ENCODE measurements at regions not wholly inside any gene's neighbourhood (a gene's known extent, or its start where the extent isn't known, plus 50 kb on each side); places are given as distances from the start of the nearest gene placed in this dataset.

- no peaks in the 10 kb centered on the region for H3K27me3 ChIP-seq (ENCODE audit: control insufficient read depth, insufficient read depth, low read length)
- no peak for DNase-seq (ENCODE audit: low read depth, low spot score)
- no CpG with 5 or more reads among the region's 5 CpGs for WGBS (ENCODE audit: insufficient coverage, insufficient read length)
- H3K36me3 ChIP-seq (ENCODE audit: control insufficient read depth, insufficient read depth, low read length): no peaks in the 10 kb centered on the region
- no peaks in the 10 kb centered on the region for H3K9me3 ChIP-seq (ENCODE audit: control insufficient read depth, insufficient read depth, low read length)
- no peak overlapping the region for H3K4me3 ChIP-seq (ENCODE audit: low read length)
- H3K27ac ChIP-seq (ENCODE audit: low read length): no peak overlapping the region
- no peaks in the 10 kb centered on the region; the same call in 1 of the 2 replicates for H3K4me1 ChIP-seq (ENCODE audit: control insufficient read depth, insufficient read depth, low read length)
Observed at GRCh38 chr7:106465704-106466468, 181.1 kb upstream of the NAMPT start.

GRCh38 chr7:106464651-106465050, 179.9 kb upstream of the NAMPT start:
- Histone ChIP-seq H3K9me3 (ENCODE audit: control insufficient read depth, insufficient read depth, low read length) (no peaks in the 10 kb centered on the region), H3K36me3 (ENCODE audit: control insufficient read depth, insufficient read depth, low read length) (no peaks in the 10 kb centered on the region), H3K4me1 (ENCODE audit: control insufficient read depth, insufficient read depth, low read length) (no peaks in the 10 kb centered on the region; the same call in 1 of the 2 replicates), H3K27me3 (ENCODE audit: control insufficient read depth, insufficient read depth, low read length) (no peaks in the 10 kb centered on the region), H3K4me3 (ENCODE audit: low read length) (no peak overlapping the region), H3K27ac (ENCODE audit: low read length) (no peak overlapping the region)
- no peak for DNase-seq (ENCODE audit: low read depth, low spot score)
- WGBS (ENCODE audit: insufficient coverage, insufficient read length): no CpG with 5 or more reads among the region's 2 CpGs

- no CpG with 5 or more reads among the region's 2 CpGs for WGBS (ENCODE audit: insufficient coverage, insufficient read length)
- Histone ChIP-seq H3K4me3 (ENCODE audit: low read length) (no peak overlapping the region), H3K36me3 (ENCODE audit: control insufficient read depth, insufficient read depth, low read length) (no peaks in the 10 kb centered on the region), H3K9me3 (ENCODE audit: control insufficient read depth, insufficient read depth, low read length) (no peaks in the 10 kb centered on the region), H3K27ac (ENCODE audit: low read length) (no peak overlapping the region), H3K27me3 (ENCODE audit: control insufficient read depth, insufficient read depth, low read length) (no peaks in the 10 kb centered on the region), H3K4me1 (ENCODE audit: control insufficient read depth, insufficient read depth, low read length) (no peaks in the 10 kb centered on the region; the same call in 1 of the 2 replicates)
- DNase-seq (ENCODE audit: low read depth, low spot score): no peak
Observed at GRCh38 chr7:106463851-106464611, 179.2 kb upstream of the NAMPT start.

- Histone ChIP-seq H3K9me3 (ENCODE audit: control insufficient read depth, insufficient read depth, low read length) (no peaks in the 10 kb centered on the region), H3K4me3 (ENCODE audit: low read length) (no peak overlapping the region), H3K36me3 (ENCODE audit: control insufficient read depth, insufficient read depth, low read length) (no peaks in the 10 kb centered on the region), H3K27ac (ENCODE audit: low read length) (no peak overlapping the region), H3K4me1 (ENCODE audit: control insufficient read depth, insufficient read depth, low read length) (no peaks in the 10 kb centered on the region; the same call in 1 of the 2 replicates), H3K27me3 (ENCODE audit: control insufficient read depth, insufficient read depth, low read length) (no peaks in the 10 kb centered on the region)
- no peak for DNase-seq (ENCODE audit: low read depth, low spot score)
- WGBS (ENCODE audit: insufficient coverage, insufficient read length): no CpG with 5 or more reads among the region's 3 CpGs
Observed at GRCh38 chr7:106462914-106463482, 178.2 kb upstream of the NAMPT start.

- Histone ChIP-seq H3K27me3 (ENCODE audit: control insufficient read depth, insufficient read depth, low read length) (no peaks in the 10 kb centered on the region), H3K36me3 (ENCODE audit: control insufficient read depth, insufficient read depth, low read length) (no peaks in the 10 kb centered on the region), H3K4me3 (ENCODE audit: low read length) (no peak overlapping the region), H3K9me3 (ENCODE audit: control insufficient read depth, insufficient read depth, low read length) (no peaks in the 10 kb centered on the region), H3K4me1 (ENCODE audit: control insufficient read depth, insufficient read depth, low read length) (no peaks in the 10 kb centered on the region; the same call in 1 of the 2 replicates), H3K27ac (ENCODE audit: low read length) (no peak overlapping the region)
- DNase-seq (ENCODE audit: low read depth, low spot score): no peak
- WGBS (ENCODE audit: insufficient coverage, insufficient read length): no CpG with 5 or more reads among the region's 4 CpGs
Observed at GRCh38 chr7:106462365-106462859, 177.6 kb upstream of the NAMPT start.

GRCh38 chr7:106460792-106461254, 176.0 kb upstream of the NAMPT start:
- no peak overlapping the region for H3K4me3 ChIP-seq (ENCODE audit: low read length)
- no peak for DNase-seq (ENCODE audit: low read depth, low spot score)
- no peak overlapping the region for H3K27ac ChIP-seq (ENCODE audit: low read length)
- no peaks in the 10 kb centered on the region; the same call in 1 of the 2 replicates for H3K4me1 ChIP-seq (ENCODE audit: control insufficient read depth, insufficient read depth, low read length)
- H3K36me3 ChIP-seq (ENCODE audit: control insufficient read depth, insufficient read depth, low read length): no peaks in the 10 kb centered on the region
- WGBS (ENCODE audit: insufficient coverage, insufficient read length): no CpG with 5 or more reads among the region's 6 CpGs
- no peaks in the 10 kb centered on the region for H3K9me3 ChIP-seq (ENCODE audit: control insufficient read depth, insufficient read depth, low read length)
- H3K27me3 ChIP-seq (ENCODE audit: control insufficient read depth, insufficient read depth, low read length): no peaks in the 10 kb centered on the region

- no CpG with 5 or more reads among the region's 7 CpGs for WGBS (ENCODE audit: insufficient coverage, insufficient read length)
- Histone ChIP-seq H3K27ac (ENCODE audit: low read length) (no peak overlapping the region), H3K4me1 (ENCODE audit: control insufficient read depth, insufficient read depth, low read length) (no peaks in the 10 kb centered on the region; the same call in 1 of the 2 replicates), H3K27me3 (ENCODE audit: control insufficient read depth, insufficient read depth, low read length) (no peaks in the 10 kb centered on the region), H3K36me3 (ENCODE audit: control insufficient read depth, insufficient read depth, low read length) (no peaks in the 10 kb centered on the region), H3K9me3 (ENCODE audit: control insufficient read depth, insufficient read depth, low read length) (no peaks in the 10 kb centered on the region), H3K4me3 (ENCODE audit: low read length) (no peak overlapping the region)
- DNase-seq (ENCODE audit: low read depth, low spot score): no peak
Observed at GRCh38 chr7:106459397-106460072, 174.8 kb upstream of the NAMPT start.

GRCh38 chr7:106457678-106458077, 172.9 kb upstream of the NAMPT start:
- Histone ChIP-seq H3K27ac (ENCODE audit: low read length) (no peak overlapping the region), H3K4me1 (ENCODE audit: control insufficient read depth, insufficient read depth, low read length) (no peaks in the 10 kb centered on the region; the same call in 1 of the 2 replicates), H3K4me3 (ENCODE audit: low read length) (no peak overlapping the region), H3K36me3 (ENCODE audit: control insufficient read depth, insufficient read depth, low read length) (no peaks in the 10 kb centered on the region), H3K9me3 (ENCODE audit: control insufficient read depth, insufficient read depth, low read length) (no peaks in the 10 kb centered on the region), H3K27me3 (ENCODE audit: control insufficient read depth, insufficient read depth, low read length) (no peaks in the 10 kb centered on the region)
- WGBS (ENCODE audit: insufficient coverage, insufficient read length): no CpG with 5 or more reads among the region's 4 CpGs
- no peak for DNase-seq (ENCODE audit: low read depth, low spot score)

- Histone ChIP-seq H3K4me3 (ENCODE audit: low read length) (no peak overlapping the region), H3K27me3 (ENCODE audit: control insufficient read depth, insufficient read depth, low read length) (no peaks in the 10 kb centered on the region), H3K4me1 (ENCODE audit: control insufficient read depth, insufficient read depth, low read length) (no peaks in the 10 kb centered on the region; the same call in 1 of the 2 replicates), H3K36me3 (ENCODE audit: control insufficient read depth, insufficient read depth, low read length) (no peaks in the 10 kb centered on the region), H3K27ac (ENCODE audit: low read length) (no peak overlapping the region), H3K9me3 (ENCODE audit: control insufficient read depth, insufficient read depth, low read length) (no peaks in the 10 kb centered on the region)
- no peak for DNase-seq (ENCODE audit: low read depth, low spot score)
Observed at GRCh38 chr7:106456329-106456728, 171.5 kb upstream of the NAMPT start.

Measured in iPS DF 6.9 (cell line).